Epithelial cell of esophagus (primary cell): ENCODE measurements at regions not wholly inside any gene's neighbourhood (a gene's known extent, or its start where the extent isn't known, plus 50 kb on each side); places are given as distances from the start of the nearest gene placed in this dataset.
A peak's percentile ranks its signal among the peaks of the same experiment; 100 is the strongest.

Experiments
- DNase-seq: peaks from one replicate; pipeline ENCODE4 v3.0.0; 2010; ENCODE audit warnings: low read depth
- H3K4me3 ChIP-seq: 2 replicates; pipeline ENCODE4 v1.5.1; 2011; ENCODE audit warnings: mild to moderate bottlenecking, low read length, control low read depth
- CTCF ChIP-seq: IDR thresholded peaks from 2 replicates; pipeline ENCODE4 v1.5.1; 2011; ENCODE audit warnings: low read depth, mild to moderate bottlenecking, low read length, control low read depth, inconsistent platforms; ENCODE audit not compliant: insufficient read depth; ENCODE audit errors: missing control alignments

DNA sequence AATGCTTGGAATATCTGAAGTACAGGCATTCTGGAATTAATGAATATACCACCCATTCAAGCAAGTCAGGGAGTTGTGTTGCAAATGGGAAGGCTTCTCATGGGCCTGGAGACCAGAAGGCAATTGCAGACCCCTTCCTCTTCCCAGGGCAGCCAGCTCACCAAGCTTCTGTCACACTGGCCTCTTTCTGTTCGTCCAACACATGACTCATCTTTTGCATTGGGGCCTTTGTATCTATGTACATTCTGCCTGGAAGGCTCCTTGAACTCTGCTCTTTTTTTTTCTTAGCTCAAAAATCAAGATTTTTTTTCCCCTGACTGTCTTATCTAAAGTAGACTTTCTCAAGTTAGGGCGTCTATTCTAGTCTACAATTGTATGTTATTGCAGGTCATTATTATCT lies 132.9 kb upstream of the MYLIP start:
- H3K4me3 ChIP-seq = no peak overlapping the region
- DNase-seq = peak; percentile 24
- no peak for TF ChIP-seq CTCF

- no peak overlapping the region for H3K4me3 ChIP-seq
- DNase-seq = no peak
- no peak for TF ChIP-seq CTCF
These were observed 133.4 kb upstream of the MYLIP start for GRCh38 chr6:15995493-15995892.

DNA sequence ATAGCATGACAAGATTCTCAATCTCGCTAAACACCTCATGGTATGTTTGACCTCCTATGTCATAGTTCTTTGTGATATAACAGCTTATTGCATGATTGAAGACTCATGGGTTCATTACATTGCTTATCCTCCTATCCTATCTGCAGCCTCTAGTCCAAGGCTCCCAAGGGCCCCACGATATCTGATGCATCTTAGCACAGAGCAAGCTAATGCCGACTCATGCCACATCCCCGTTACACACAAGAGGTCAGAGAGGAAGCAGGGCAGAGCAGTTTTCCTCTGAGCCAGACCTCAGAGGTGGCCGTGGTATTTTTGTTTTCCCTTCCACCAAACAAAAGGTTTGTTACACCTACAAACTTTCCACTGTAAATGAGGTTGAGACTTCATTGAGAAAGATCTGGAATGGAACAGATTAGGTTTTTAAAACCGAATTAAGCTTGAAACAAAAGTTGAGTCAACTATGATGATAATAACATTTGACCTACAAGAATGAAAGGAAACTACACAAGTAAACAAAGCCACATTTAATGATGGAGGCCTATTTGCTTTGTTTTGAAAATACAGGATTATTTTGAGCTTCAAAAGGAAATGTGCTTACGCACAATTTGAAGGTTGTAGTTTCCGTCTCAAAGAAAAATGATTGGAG lies 133.9 kb upstream of the MYLIP start:
- TF ChIP-seq CTCF = no peak
- H3K4me3 ChIP-seq = no peak overlapping the region
- DNase-seq = no peak

GRCh38 chr6:15993716-15994228 lies 135.1 kb upstream of the MYLIP start:
- no peak for TF ChIP-seq CTCF
- DNase-seq = no peak
- no peak overlapping the region for H3K4me3 ChIP-seq

GRCh38 chr6:15990179-15990578 lies 138.7 kb upstream of the MYLIP start:
- no peak for TF ChIP-seq CTCF
- DNase-seq = no peak
- no peak overlapping the region for H3K4me3 ChIP-seq

GRCh38 chr6:15989397-15989796 lies 139.5 kb upstream of the MYLIP start:
- no peak overlapping the region for H3K4me3 ChIP-seq
- no peak for TF ChIP-seq CTCF
- DNase-seq = no peak

DNA sequence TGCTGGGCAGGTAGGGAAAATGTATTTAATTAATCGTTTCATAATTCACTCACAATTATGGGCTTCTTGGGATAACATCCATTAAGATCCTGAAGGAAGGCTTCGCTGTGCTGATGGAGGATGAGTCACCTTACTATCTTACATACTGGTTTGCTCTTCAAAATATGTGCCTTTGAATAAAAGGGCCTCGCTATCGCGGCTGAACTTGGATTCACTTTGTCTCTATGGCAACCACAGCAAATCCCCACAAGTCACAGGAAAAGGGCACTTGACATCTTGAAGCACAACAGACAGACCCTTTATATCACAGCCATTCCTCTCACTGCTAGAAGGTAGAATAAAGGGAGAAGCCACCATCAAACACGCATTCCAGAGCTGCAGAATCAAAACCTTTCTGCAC lies 141.3 kb upstream of the MYLIP start:
- peak; percentile 24 for DNase-seq
- TF ChIP-seq CTCF = no peak
- H3K4me3 ChIP-seq = no peak overlapping the region
